CD4-positive, alpha-beta memory T cell (primary cell): ENCODE measurements at regions not wholly inside any gene's neighbourhood (a gene's known extent, or its start where the extent isn't known, plus 50 kb on each side); places are given as distances from the start of the nearest gene placed in this dataset.

ENCODE experiments used
- CTCF ChIA-PET: fragments of 350-600 bp; sonication (Branson Sonifier 250); formaldehyde crosslinking; loops from one replicate; lab custom pipeline; 2021; ENCODE audit warnings: inconsistent platforms; ENCODE audit not compliant: partially characterized antibody; lab: Charles Lee
- POLR2A ChIA-PET: fragments of 350-600 bp; sonication (Branson Sonifier 250); formaldehyde crosslinking; loops from one replicate; lab custom pipeline; 2021; ENCODE audit not compliant: partially characterized antibody; lab: Charles Lee
- DNase-seq, 5 donors: peaks; one replicate each; pipeline versions ENCODE4 v3.0.0 to v3.0.0-alpha.2; 2020 to 2022; ENCODE audit warnings: mixed read lengths in 1 of 5
- H3K27ac ChIP-seq: one replicate; pipeline ENCODE4 v1.7.0; 2013; ENCODE audit warnings: low read depth, low read length
- H3K27me3 ChIP-seq: 2 replicates; pipeline ENCODE4 v1.7.0; 2013; ENCODE audit warnings: mild to moderate bottlenecking, low read length, moderate library complexity; ENCODE audit not compliant: insufficient read depth
- H3K36me3 ChIP-seq: 2 replicates; pipeline ENCODE4 v1.7.0; 2013; ENCODE audit warnings: mild to moderate bottlenecking, low read length, moderate library complexity; ENCODE audit not compliant: insufficient read depth
- H3K4me1 ChIP-seq: 2 replicates; pipeline ENCODE4 v1.7.0; 2013; ENCODE audit warnings: mild to moderate bottlenecking, low read length, moderate library complexity; ENCODE audit not compliant: insufficient read depth
- H3K4me3 ChIP-seq, 2 donors: one replicate each; pipeline ENCODE4 v1.7.0; 2013; ENCODE audit warnings: low read length in 2 of 2, mild to moderate bottlenecking in 1 of 2
- H3K9me3 ChIP-seq, 2 donors: one replicate each; pipeline ENCODE4 v1.7.0; 2013; ENCODE audit warnings: low read length in 2 of 2, control low read depth in 1 of 2; ENCODE audit not compliant: control insufficient read depth in 1 of 2
- H3K27ac Mint-ChIP-seq, 7 donors: one replicate each; pipeline ENCODE4 v1.8.0; 2020 to 2021; ENCODE audit warnings: mixed read lengths in 7 of 7, mild to moderate bottlenecking in 6 of 7, inconsistent platforms in 3 of 7, moderate library complexity in 3 of 7
- H3K27me3 Mint-ChIP-seq, 2 donors: one replicate each; pipeline ENCODE4 v1.8.0; 2020 to 2021; ENCODE audit warnings: mixed read lengths in 2 of 2
- H3K36me3 Mint-ChIP-seq, 2 donors: one replicate each; pipeline ENCODE4 v1.8.0; 2020 to 2021; ENCODE audit warnings: mixed read lengths in 2 of 2, inconsistent platforms in 1 of 2, mild to moderate bottlenecking in 1 of 2
- H3K4me1 Mint-ChIP-seq, 4 donors: one replicate each; pipeline ENCODE4 v1.8.0; 2020 to 2021; ENCODE audit warnings: mixed read lengths in 4 of 4, mild to moderate bottlenecking in 1 of 4
- H3K4me3 Mint-ChIP-seq, 8 donors: one replicate each; pipeline ENCODE4 v1.8.0; 2020 to 2021; ENCODE audit warnings: mixed read lengths in 8 of 8, mild to moderate bottlenecking in 7 of 8, moderate library complexity in 6 of 8, inconsistent platforms in 3 of 8
- H3K9me3 Mint-ChIP-seq, 8 donors: one replicate each; pipeline ENCODE4 v1.8.0; 2020 to 2021; ENCODE audit warnings: mixed read lengths in 8 of 8, mild to moderate bottlenecking in 5 of 8, inconsistent platforms in 3 of 8, moderate library complexity in 1 of 8
- intact Hi-C: fragments of 100-400 bp; cut with micrococcal nuclease; formaldehyde crosslinking; loops from one replicate; pipeline ENCODE4 v1.15.1; 2023

- H3K4me1 ChIP-seq, result no peaks in the 10 kb centered on the region
- no peak overlapping the region for H3K4me3 ChIP-seq
- Mint-ChIP-seq H3K36me3 (no peaks in the 10 kb centered on the region), H3K27me3 (no peaks in the 10 kb centered on the region), H3K27ac (no peak overlapping the region), H3K4me3 (no peak overlapping the region), H3K9me3 (peaks cover 2 to 18% (median 12%) of the 10 kb centered on the region in 8 donors), H3K4me1 (no peaks in the 10 kb centered on the region)
- H3K9me3 ChIP-seq, result no peaks in the 10 kb centered on the region
- intact Hi-C loops, result no loop called here
- POLR2A ChIA-PET, result no interaction called here
- no peaks in the 10 kb centered on the region for H3K36me3 ChIP-seq
- no peaks in the 10 kb centered on the region for H3K27me3 ChIP-seq
- CTCF ChIA-PET, result no interaction called here
- no peak overlapping the region for H3K27ac ChIP-seq
- no peak for DNase-seq
Observed at GRCh38 chr7:86252406-86252805, 391.3 kb upstream of the GRM3 start.

- intact Hi-C loops, result no loop called here
- POLR2A ChIA-PET, result no interaction called here
- H3K9me3 Mint-ChIP-seq, result peaks cover 2 to 13% (median 12%) of the 10 kb centered on the region in 8 donors
Observed at GRCh38 chr7:86248977-86249376, 394.7 kb upstream of the GRM3 start.

GRCh38 chr7:86243171-86243570, 400.5 kb upstream of the GRM3 start:
- Mint-ChIP-seq H3K36me3 (no peaks in the 10 kb centered on the region), H3K9me3 (peaks cover 0 to 6% (median 0%) of the 10 kb centered on the region in 8 donors), H3K27me3 (no peaks in the 10 kb centered on the region), H3K27ac (no peak overlapping the region), H3K4me3 (no peak overlapping the region), H3K4me1 (no peaks in the 10 kb centered on the region)
- intact Hi-C loops, result no loop called here
- no peaks in the 10 kb centered on the region for H3K27me3 ChIP-seq
- DNase-seq, result no peak
- ChIA-PET POLR2A (no interaction called here), CTCF (no interaction called here)
- no peaks in the 10 kb centered on the region for H3K36me3 ChIP-seq
- H3K9me3 ChIP-seq, result no peaks in the 10 kb centered on the region
- no peak overlapping the region for H3K27ac ChIP-seq
- H3K4me1 ChIP-seq, result no peaks in the 10 kb centered on the region
- no peak overlapping the region for H3K4me3 ChIP-seq

More at GRCh38 chr7:86248977-86249376, 394.7 kb upstream of the GRM3 start:
- no peaks in the 10 kb centered on the region for H3K4me1 ChIP-seq
- no peaks in the 10 kb centered on the region for H3K36me3 ChIP-seq
- no peak overlapping the region for H3K4me3 ChIP-seq
- no peaks in the 10 kb centered on the region for H3K36me3 Mint-ChIP-seq
- DNase-seq, result no peak
- no peaks in the 10 kb centered on the region for H3K4me1 Mint-ChIP-seq
- no peaks in the 10 kb centered on the region for H3K27me3 ChIP-seq
- no peak overlapping the region for H3K27ac Mint-ChIP-seq
- H3K27me3 Mint-ChIP-seq, result no peaks in the 10 kb centered on the region
- H3K27ac ChIP-seq, result no peak overlapping the region
- no peak overlapping the region for H3K4me3 Mint-ChIP-seq
- CTCF ChIA-PET, result no interaction called here
- H3K9me3 ChIP-seq, result no peaks in the 10 kb centered on the region

- no peaks in the 10 kb centered on the region for H3K36me3 Mint-ChIP-seq
- no peak overlapping the region for H3K27ac Mint-ChIP-seq
- no peaks in the 10 kb centered on the region for H3K36me3 ChIP-seq
- no peak overlapping the region for H3K27ac ChIP-seq
- H3K27me3 ChIP-seq, result no peaks in the 10 kb centered on the region
- DNase-seq, result no peak
- intact Hi-C loops, result no loop called here
- H3K27me3 Mint-ChIP-seq, result no peaks in the 10 kb centered on the region
- H3K9me3 ChIP-seq, result no peaks in the 10 kb centered on the region
- ChIA-PET CTCF (no interaction called here), POLR2A (no interaction called here)
- H3K4me3 ChIP-seq, result no peak overlapping the region
- no peaks in the 10 kb centered on the region for H3K4me1 ChIP-seq
- H3K4me3 Mint-ChIP-seq, result no peak overlapping the region
- no peaks in the 10 kb centered on the region for H3K4me1 Mint-ChIP-seq
- H3K9me3 Mint-ChIP-seq, result peaks cover 5 to 26% (median 18%) of the 10 kb centered on the region in 8 donors
Observed at GRCh38 chr7:86226191-86226590, 417.5 kb upstream of the GRM3 start.

GRCh38 chr7:86222806-86223205, 420.9 kb upstream of the GRM3 start:
- Mint-ChIP-seq H3K36me3 (no peaks in the 10 kb centered on the region), H3K9me3 (peaks cover 3 to 15% (median 7%) of the 10 kb centered on the region in 8 donors), H3K27me3 (no peaks in the 10 kb centered on the region), H3K4me1 (no peaks in the 10 kb centered on the region), H3K4me3 (no peak overlapping the region), H3K27ac (no peak overlapping the region)
- ChIA-PET CTCF (no interaction called here), POLR2A (no interaction called here)
- no peak overlapping the region for H3K4me3 ChIP-seq
- no peak overlapping the region for H3K27ac ChIP-seq
- intact Hi-C loops, result no loop called here
- no peaks in the 10 kb centered on the region for H3K9me3 ChIP-seq
- H3K27me3 ChIP-seq, result no peaks in the 10 kb centered on the region
- H3K4me1 ChIP-seq, result no peaks in the 10 kb centered on the region
- no peak for DNase-seq
- no peaks in the 10 kb centered on the region for H3K36me3 ChIP-seq

- ChIA-PET POLR2A (no interaction called here), CTCF (no interaction called here)
- no peak overlapping the region for H3K4me3 Mint-ChIP-seq
- Histone ChIP-seq H3K27me3 (no peaks in the 10 kb centered on the region), H3K4me3 (no peak overlapping the region), H3K27ac (no peak overlapping the region), H3K9me3 (no peaks in the 10 kb centered on the region), H3K4me1 (no peaks in the 10 kb centered on the region), H3K36me3 (no peaks in the 10 kb centered on the region)
- H3K27ac Mint-ChIP-seq, result no peak overlapping the region
- H3K4me1 Mint-ChIP-seq, result no peaks in the 10 kb centered on the region
- H3K36me3 Mint-ChIP-seq, result no peaks in the 10 kb centered on the region
- intact Hi-C loops, result no loop called here
- peaks cover 0 to 7% (median under 1%) of the 10 kb centered on the region in 8 donors for H3K9me3 Mint-ChIP-seq
- H3K27me3 Mint-ChIP-seq, result no peaks in the 10 kb centered on the region
- no peak for DNase-seq
Observed at GRCh38 chr7:86214734-86215133, 429.0 kb upstream of the GRM3 start.

GRCh38 chr7:86212976-86213375, 430.7 kb upstream of the GRM3 start:
- Histone ChIP-seq H3K4me3 (no peak overlapping the region), H3K4me1 (no peaks in the 10 kb centered on the region), H3K36me3 (no peaks in the 10 kb centered on the region), H3K27ac (no peak overlapping the region), H3K9me3 (no peaks in the 10 kb centered on the region), H3K27me3 (no peaks in the 10 kb centered on the region)
- no peak for DNase-seq
- ChIA-PET CTCF (no interaction called here), POLR2A (no interaction called here)
- no peaks in the 10 kb centered on the region for H3K27me3 Mint-ChIP-seq
- H3K4me1 Mint-ChIP-seq, result no peaks in the 10 kb centered on the region
- H3K36me3 Mint-ChIP-seq, result no peaks in the 10 kb centered on the region
- H3K9me3 Mint-ChIP-seq, result peaks cover 0 to 3% (median 0%) of the 10 kb centered on the region in 8 donors
- H3K4me3 Mint-ChIP-seq, result no peak overlapping the region
- intact Hi-C loops, result no loop called here
- no peak overlapping the region for H3K27ac Mint-ChIP-seq

GRCh38 chr7:86209036-86209435, 434.7 kb upstream of the GRM3 start:
- DNase-seq, result no peak
- H3K4me3 ChIP-seq, result no peak overlapping the region
- no peak overlapping the region for H3K27ac Mint-ChIP-seq
- H3K27me3 ChIP-seq, result no peaks in the 10 kb centered on the region
- H3K9me3 ChIP-seq, result no peaks in the 10 kb centered on the region
- H3K27me3 Mint-ChIP-seq, result no peaks in the 10 kb centered on the region
- no peaks in the 10 kb centered on the region for H3K4me1 ChIP-seq
- no peak overlapping the region for H3K4me3 Mint-ChIP-seq
- no peaks in the 10 kb centered on the region for H3K36me3 ChIP-seq
- H3K36me3 Mint-ChIP-seq, result no peaks in the 10 kb centered on the region
- H3K4me1 Mint-ChIP-seq, result no peaks in the 10 kb centered on the region
- CTCF ChIA-PET, result no interaction called here
- intact Hi-C loops, result no loop called here
- POLR2A ChIA-PET, result no interaction called here
- H3K9me3 Mint-ChIP-seq, result peaks cover 0 to 4% (median 0%) of the 10 kb centered on the region in 8 donors
- H3K27ac ChIP-seq, result no peak overlapping the region
